Activated gamma-delta T cell (primary cell): ENCODE measurements at regions not wholly inside any gene's neighbourhood (a gene's known extent, or its start where the extent isn't known, plus 50 kb on each side); places are given as distances from the start of the nearest gene placed in this dataset.

Source experiments
- DNase-seq: peaks from one replicate; lab custom pipeline; 2025; lab: John Stamatoyannopoulos, UW

- no peak for DNase-seq
These were observed 304.5 kb downstream of the OTOL1 start for GRCh38 chr3:161800985-161801559.

GRCh38 chr3:161818106-161818505 lies 321.5 kb downstream of the OTOL1 start:
- no peak for DNase-seq

GRCh38 chr3:161821591-161821990 lies 325.0 kb downstream of the OTOL1 start:
- DNase-seq = no peak

DNA sequence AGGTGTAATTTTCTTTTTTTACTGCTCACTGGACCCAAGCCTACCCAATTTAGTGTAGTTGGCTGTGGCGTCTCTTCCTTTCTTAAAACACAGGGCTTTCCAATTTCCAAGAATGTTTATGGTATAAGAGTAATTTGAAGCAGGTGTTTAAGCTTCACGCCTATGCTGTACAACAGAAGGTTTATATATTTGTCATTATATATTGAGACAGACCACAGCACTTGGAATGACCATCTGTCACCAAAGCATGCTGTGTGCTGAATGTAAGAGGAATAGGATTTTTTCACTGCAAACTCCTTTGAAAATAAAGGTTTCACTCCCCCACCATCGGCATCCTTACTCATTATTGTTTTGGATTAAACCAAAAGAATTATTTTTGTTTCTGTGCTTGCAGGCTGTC lies 325.7 kb downstream of the OTOL1 start:
- no peak for DNase-seq

DNA sequence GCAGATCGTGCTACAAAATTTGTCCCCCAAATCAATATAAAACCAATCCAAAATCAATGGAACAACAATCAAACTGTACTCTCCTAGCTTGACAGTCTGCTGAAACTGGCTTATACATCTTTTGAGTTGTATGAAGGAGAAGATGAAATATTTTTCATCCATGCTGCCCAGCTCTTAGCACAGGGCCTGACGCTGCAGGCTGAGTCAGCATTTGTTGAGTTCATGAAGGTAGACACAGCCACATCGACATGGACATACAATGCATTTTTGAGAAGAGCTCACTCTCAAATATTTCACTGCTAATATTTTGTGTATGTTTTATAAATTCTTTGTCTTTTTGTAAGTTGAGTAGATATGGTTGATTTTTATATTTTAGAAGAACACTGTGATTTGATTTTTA lies 327.3 kb downstream of the OTOL1 start:
- no peak for DNase-seq

DNA sequence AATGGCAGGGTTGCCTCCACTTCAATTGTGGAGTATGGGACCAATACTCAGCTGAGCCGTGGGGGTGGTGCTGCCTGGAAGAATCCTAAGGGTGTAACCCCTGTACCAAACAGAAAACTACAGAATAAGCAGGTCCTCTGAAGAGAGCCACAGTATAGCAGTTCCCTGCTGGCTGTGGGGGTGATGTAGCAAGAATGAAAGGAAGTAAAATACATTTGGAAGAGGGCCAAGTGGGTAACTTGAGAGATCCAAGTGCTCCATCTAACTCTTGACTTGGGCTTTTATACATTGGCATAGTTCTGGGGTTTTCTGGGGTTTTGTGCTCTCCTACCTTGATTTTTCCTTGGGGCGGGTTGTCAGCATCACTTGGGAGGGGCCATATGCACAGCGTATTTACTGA lies 341.4 kb downstream of the OTOL1 start:
- DNase-seq = no peak

GRCh38 chr3:161848376-161848775 lies 351.8 kb downstream of the OTOL1 start:
- no peak for DNase-seq

DNA sequence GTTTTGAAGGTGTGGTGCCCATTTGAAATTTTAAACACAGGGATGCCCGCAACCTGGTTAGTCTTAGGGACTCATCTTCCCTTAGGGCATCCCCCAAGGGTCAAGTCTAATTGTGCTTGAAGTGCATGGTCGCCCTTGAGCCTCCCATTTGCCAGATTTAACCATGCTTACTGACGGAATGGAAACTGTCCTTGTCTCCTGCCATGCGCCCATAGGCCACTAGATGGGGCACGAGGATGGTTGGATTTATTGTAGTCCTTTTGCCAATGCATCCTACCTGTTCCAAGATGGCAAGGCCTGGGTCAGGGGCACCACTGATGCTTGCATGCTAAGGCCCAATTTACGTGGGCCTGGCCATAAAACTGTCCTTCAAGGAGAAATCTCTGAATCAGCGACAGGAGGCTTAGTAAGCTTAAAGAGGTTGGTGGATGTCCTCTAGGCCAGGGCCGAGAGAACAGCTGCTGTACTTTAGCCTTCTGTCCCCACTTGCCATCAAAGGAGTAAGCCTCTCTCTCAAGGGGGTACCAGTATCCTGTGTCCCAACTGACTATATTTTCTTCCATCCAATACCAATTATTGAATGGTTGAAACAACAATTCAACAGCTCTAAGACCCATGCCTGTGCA lies 355.4 kb downstream of the OTOL1 start:
- DNase-seq = no peak

- no peak for DNase-seq
These were observed 356.1 kb downstream of the OTOL1 start for GRCh38 chr3:161852744-161853143.

DNA sequence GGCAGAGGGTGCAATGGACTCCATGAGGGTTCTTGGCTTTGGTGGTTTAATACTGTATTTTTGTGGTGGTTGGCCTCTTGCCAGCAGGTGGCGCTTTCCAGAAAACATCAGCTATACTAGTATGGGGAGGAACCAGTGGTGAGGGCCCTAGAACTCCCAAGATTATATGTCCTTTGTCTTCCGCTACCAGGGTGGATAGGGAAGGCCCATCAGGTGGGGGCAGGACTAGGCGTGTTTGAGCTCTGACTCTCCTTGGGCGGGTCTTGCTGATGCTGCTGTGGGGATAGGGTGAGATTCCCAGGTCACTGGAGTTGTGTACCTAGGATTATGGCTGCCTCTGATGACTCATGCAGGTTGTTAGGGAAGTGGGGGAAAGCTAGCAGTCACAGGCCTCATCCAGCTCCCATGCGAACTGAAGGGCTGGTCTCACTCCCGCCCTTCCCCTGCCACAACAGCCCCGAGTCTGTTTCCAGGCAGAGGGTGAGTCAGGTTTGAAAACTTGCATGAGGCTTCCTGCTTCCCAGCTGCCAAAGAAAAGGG lies 357.7 kb downstream of the OTOL1 start:
- DNase-seq = no peak

- no peak for DNase-seq
These were observed 362.4 kb downstream of the OTOL1 start for GRCh38 chr3:161859057-161859456.

GRCh38 chr3:161859865-161860450 lies 363.4 kb downstream of the OTOL1 start:
- DNase-seq = no peak

- DNase-seq = no peak
These were observed 367.2 kb downstream of the OTOL1 start for GRCh38 chr3:161863775-161864174.

DNA sequence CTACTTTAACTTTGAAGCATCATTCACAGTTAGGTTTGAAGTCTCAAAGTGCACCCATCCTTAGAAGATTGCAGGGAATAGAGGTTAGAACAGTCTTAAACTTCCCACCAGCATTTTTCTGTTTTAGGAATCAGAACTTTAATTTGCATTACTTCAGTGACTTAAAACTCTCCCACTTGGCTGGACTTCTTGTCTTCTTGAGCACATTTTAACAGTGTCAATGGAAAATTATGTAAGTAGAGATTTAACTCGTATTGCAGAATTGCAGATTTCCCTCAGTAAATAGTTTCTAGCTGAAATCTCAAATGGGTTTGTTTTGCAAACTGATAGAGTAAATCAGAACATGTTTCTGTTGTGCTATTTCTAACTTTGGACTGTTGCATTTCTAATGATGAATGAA lies 369.6 kb downstream of the OTOL1 start:
- DNase-seq = no peak

DNA sequence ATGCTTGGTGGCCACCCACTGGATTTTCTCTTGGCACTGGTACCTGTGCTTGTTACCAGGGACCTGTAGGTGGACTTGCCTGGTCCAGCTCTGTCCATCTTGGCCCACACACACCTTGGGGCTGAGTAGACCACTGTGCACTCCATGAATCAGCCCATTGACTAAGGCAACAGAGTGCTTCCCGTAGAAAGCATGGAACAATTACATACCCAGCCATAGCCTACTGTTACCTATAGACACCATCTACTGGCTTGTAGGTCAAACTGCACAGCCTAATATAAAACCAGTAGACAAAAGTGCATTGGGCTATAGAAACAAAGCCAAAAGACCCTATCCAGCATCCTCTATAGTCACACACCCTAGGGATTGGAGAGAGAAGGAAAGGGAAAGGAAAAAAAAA lies 378.9 kb downstream of the OTOL1 start:
- DNase-seq = no peak

DNA sequence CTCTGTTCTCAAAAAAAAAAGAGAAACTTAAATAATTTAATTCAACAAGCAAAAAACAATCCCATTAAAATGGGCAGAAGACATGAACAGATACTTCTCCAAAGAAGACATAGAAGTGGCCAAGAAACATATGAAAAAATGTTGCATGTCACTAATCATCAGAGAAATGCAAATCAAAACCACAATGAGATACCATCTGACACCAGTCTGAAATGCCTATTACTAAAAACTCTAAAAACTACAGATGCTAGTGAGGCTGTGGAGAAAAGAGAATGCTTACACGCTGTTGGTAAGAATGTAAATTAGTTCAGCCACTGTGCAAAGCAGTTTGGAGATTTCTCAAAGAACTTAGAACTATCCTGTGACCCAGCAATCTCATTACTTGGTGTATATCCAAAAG lies 382.9 kb downstream of the OTOL1 start:
- no peak for DNase-seq

DNA sequence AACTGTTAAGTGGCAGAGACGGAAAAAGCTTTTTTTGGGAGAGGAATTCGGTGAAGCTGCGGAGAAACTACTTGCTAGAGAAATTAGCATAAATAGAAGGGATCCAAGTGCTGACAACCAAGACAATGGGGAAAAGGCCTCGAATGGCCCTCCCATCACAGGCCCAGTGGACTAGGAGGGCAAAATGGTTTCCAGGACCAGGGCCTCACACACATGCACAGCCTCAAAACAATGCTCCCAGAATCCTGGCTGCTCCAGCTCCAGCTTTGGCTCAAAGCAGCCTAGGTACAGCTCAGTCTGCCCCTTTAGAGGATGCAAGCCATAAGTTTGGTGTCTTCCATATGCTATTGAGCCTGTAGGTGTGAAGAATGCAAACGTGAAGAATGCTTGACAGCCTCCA lies 388.2 kb downstream of the OTOL1 start:
- no peak for DNase-seq

DNA sequence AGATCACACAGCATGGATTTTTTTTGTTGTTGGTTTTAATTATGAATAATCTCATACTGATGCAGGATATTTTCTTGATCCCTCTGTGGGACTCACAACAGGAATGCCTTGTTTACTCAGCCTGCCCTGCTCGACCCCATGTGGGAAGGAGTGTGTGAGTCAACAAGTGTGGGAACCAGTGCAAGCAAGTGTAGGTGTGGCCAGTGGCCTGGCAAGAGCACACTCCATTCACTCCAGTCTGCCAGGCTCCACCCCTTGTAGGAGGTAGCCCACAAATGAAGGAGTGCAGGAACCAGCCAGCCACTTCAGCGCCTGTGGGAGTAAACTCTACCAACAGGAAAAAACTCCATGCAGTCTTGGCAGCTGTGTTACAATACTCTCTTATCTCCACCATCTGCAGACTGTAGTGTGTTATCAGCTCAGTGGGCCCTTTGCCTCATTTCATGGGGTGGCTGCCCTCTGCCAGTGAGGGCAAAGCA lies 393.6 kb downstream of the OTOL1 start:
- DNase-seq = no peak

- DNase-seq = no peak
These were observed 397.4 kb downstream of the OTOL1 start for GRCh38 chr3:161893972-161894371.

- no peak for DNase-seq
These were observed 398.0 kb downstream of the OTOL1 start for GRCh38 chr3:161894657-161895056.

- no peak for DNase-seq
These were observed 409.0 kb downstream of the OTOL1 start for GRCh38 chr3:161905520-161906132.

DNA sequence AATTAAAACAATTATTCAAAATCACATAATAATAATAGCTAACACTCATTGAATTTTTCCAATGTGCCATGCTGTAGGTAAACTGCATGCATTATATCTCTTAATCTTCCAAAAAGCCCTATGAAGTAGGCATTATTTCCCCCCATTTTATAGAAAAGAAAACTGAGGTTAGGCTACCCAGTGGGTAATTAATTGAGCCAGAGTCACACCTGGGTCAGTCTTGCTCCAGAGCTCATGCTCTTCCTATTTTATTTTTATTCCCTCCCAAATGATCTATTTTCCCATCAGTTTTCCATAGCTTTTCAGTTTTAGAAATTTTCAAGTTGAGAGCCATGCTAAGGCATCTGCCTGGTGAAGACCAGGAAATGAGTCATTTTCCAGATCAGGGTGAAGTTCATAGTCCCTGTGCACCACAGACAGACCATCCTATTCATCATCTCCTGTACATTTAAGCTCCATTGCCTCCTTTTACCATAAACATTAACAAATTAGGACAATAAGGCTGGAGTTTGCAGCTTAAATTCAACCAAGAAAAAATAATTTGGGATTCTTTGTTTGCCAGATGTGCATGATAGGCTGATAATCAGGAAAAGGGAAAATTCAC lies 417.3 kb downstream of the OTOL1 start:
- DNase-seq = no peak
